ENCODE measurements at regions not wholly inside any gene's neighbourhood (a gene's known extent, or its start where the extent isn't known, plus 50 kb on each side); places are given as distances from the start of the nearest gene placed in this dataset.

GRCh38 chr15:39453620-39454019 lies 127.3 kb upstream of the THBS1 start:
- no peak for DNase-seq
- TF ChIP-seq, protein P1, sequence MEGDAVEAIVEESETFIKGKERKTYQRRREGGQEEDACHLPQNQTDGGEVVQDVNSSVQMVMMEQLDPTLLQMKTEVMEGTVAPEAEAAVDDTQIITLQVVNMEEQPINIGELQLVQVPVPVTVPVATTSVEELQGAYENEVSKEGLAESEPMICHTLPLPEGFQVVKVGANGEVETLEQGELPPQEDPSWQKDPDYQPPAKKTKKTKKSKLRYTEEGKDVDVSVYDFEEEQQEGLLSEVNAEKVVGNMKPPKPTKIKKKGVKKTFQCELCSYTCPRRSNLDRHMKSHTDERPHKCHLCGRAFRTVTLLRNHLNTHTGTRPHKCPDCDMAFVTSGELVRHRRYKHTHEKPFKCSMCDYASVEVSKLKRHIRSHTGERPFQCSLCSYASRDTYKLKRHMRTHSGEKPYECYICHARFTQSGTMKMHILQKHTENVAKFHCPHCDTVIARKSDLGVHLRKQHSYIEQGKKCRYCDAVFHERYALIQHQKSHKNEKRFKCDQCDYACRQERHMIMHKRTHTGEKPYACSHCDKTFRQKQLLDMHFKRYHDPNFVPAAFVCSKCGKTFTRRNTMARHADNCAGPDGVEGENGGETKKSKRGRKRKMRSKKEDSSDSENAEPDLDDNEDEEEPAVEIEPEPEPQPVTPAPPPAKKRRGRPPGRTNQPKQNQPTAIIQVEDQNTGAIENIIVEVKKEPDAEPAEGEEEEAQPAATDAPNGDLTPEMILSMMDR (IDR thresholded peaks at IDR 0.05; ENCODE audit: low read depth, low read length, missing control alignments), result no peak
- in situ Hi-C loops (cut with HindIII; ENCODE audit: low pct_ligation_motif_present, low sequenced_read_pairs), result no loop called here
- H3K36me3 ChIP-seq (replicated peaks), result no peaks in the 10 kb centered on the region
- H3K27me3 ChIP-seq (replicated peaks), result no peaks in the 10 kb centered on the region
- H3K27ac ChIP-seq, result no peak overlapping the region
- H3K4me3 ChIP-seq (ENCODE audit: low read depth, low read length), result no peak overlapping the region

DNA sequence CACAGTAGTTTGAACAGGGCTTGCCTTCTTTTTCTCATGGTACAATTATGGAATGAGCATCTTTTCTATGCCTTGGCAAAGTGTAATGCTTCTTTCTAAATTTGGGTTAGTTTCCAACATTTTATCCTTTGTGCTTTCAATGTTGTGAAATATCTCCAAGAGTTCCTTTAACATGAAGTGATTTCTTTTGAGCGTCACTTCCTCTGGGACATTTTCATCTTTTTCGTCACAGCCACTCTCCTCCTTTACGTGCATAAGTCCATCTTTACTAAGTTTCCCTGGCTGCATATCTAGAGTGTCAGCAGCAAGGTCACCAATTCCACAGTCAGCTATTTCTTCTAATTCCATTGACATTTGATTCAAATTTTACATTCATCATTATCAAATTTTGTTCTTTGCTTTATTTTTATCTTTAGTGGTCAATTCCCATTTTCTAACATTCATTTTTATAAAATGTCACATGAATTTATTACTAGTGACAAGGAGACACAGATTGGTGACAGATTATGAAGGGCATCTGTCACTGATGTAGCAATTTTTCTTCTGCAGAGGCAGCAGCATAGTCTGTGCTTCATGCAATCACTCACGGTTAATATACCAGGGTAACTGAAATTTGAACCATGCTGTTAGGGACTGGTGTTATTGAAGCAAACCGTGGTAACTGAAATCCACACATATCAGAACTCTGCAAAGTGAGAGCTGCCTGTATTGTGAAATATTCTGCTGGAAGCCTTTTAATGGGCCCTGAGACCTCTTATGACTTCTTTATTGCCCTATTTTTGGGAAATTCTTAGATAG lies 126.5 kb upstream of the THBS1 start:
- in situ Hi-C loops (cut with HindIII; ENCODE audit: low pct_ligation_motif_present, low sequenced_read_pairs), result no loop called here
- Histone ChIP-seq H3K36me3 (replicated peaks) (no peaks in the 10 kb centered on the region), H3K27ac (no peak overlapping the region), H3K4me3 (ENCODE audit: low read depth, low read length) (no peak overlapping the region), H3K27me3 (replicated peaks) (no peaks in the 10 kb centered on the region)
- no peak for DNase-seq
- TF ChIP-seq, protein P1 (IDR thresholded peaks at IDR 0.05; ENCODE audit: low read depth, low read length, missing control alignments), result no peak

DNA sequence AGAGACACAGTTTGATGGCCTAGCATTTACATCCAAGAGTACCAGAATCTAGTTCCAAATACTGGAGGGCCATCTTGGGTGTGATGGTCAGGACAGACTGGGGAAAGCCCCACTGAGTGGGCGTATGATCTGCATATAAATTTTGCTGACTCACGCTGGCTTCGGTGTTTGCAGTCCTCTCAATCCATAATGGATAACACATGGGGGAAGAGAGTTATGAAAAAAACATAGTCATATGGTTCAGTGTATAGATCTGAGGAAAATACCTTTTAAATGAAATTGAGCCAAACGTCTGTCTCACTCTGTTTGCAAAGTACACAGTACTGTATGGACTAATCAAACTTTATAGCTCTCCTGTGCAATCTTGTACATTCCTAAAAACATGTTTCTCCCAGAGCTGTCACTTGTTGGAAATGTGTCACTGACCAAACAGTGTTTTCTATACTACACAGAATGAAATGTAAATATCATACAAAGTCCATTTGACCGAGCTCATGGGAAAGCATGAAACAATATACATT lies 125.3 kb upstream of the THBS1 start:
- H3K27me3 ChIP-seq (replicated peaks), result no peaks in the 10 kb centered on the region
- peak; percentile 77 for DNase-seq
- H3K4me3 ChIP-seq (ENCODE audit: low read depth, low read length), result no peak overlapping the region
- H3K36me3 ChIP-seq (replicated peaks), result no peaks in the 10 kb centered on the region
- TF ChIP-seq, protein P1 (IDR thresholded peaks at IDR 0.05; ENCODE audit: low read depth, low read length, missing control alignments), result no peak
- in situ Hi-C loops (cut with HindIII; ENCODE audit: low pct_ligation_motif_present, low sequenced_read_pairs), result no loop called here
- peak overlapping the region; percentile 31 for H3K27ac ChIP-seq

GRCh38 chr15:39456159-39456558 lies 124.7 kb upstream of the THBS1 start:
- in situ Hi-C loops (cut with HindIII; ENCODE audit: low pct_ligation_motif_present, low sequenced_read_pairs), result no loop called here
- Histone ChIP-seq H3K4me3 (ENCODE audit: low read depth, low read length) (no peak overlapping the region), H3K27ac (no peak overlapping the region), H3K27me3 (replicated peaks) (no peaks in the 10 kb centered on the region), H3K36me3 (replicated peaks) (no peaks in the 10 kb centered on the region)
- DNase-seq, result no peak
- TF ChIP-seq, protein P1 (IDR thresholded peaks at IDR 0.05; ENCODE audit: low read depth, low read length, missing control alignments), result no peak

- Histone ChIP-seq H3K27me3 (replicated peaks) (no peaks in the 10 kb centered on the region), H3K4me3 (ENCODE audit: low read depth, low read length) (no peak overlapping the region), H3K36me3 (replicated peaks) (no peaks in the 10 kb centered on the region), H3K27ac (no peak overlapping the region)
- no peak for DNase-seq
- in situ Hi-C loops (cut with HindIII; ENCODE audit: low pct_ligation_motif_present, low sequenced_read_pairs), result no loop called here
- TF ChIP-seq, protein P1 (IDR thresholded peaks at IDR 0.05; ENCODE audit: low read depth, low read length, missing control alignments), result no peak
Measured at GRCh38 chr15:39456582-39457330, 124.1 kb upstream of the THBS1 start.

Measured in brain microvascular endothelial cell (primary cell).